Sciatic nerve (tissue), 2 donors: ENCODE measurements at regions not wholly inside any gene's neighbourhood (a gene's known extent, or its start where the extent isn't known, plus 50 kb on each side); places are given as distances from the start of the nearest gene placed in this dataset.
"Not testable (repeated sequence)": the region's sequence is repeated elsewhere in the genome, so short reads cannot be mapped to it uniquely, and the experiment has no call there.

Source experiments
- ATAC-seq: fragments of 200-7000 bp; cut with Tn5 transposase; one replicate; pipeline ENCODE4 v1.9.1; 2020; ENCODE audit warnings: mild to moderate bottlenecking, moderate library complexity
- DNase-seq: peaks from one replicate; pipeline ENCODE4 v3.0.0-alpha.2; 2020; ENCODE audit warnings: low spot score
- intact Hi-C: fragments of 100-400 bp; cut with DNase I; formaldehyde crosslinking; loops from one replicate; pipeline ENCODE4 v1.14.2; 2022
- donor health status: DM: no; HTN: no; CAD: no.
- donor health status: DM: no; HTN: no; CAD: no.

DNA sequence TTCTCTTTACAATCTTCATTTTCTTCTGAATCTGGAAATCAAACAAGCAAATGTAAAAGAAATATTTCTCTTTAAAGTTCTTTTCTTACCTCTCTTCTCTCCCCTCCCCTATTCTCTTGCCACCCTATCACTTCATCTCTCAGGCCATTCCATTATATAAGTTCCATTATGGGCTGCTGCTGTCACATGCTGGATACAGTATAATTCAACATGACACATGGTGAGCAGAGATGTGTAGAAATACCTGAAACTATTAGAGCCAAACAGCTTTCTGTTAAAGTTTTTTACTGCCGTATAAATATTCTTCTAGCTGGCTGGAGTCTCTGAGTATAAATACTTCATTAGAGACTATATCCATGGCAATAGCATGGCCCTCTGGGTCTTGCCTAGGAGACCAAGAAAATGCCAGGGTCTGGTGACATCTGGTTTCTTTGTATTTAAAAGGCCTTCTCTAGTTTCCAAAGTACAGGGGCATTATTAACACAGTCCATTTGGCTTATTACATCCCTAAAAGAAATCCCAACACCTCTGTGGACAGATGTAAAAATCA, 139.6 kb downstream of the TFAP2B start:
- ATAC-seq (no peak), DNase-seq (no peak)
- intact Hi-C loops = no loop called here

DNA sequence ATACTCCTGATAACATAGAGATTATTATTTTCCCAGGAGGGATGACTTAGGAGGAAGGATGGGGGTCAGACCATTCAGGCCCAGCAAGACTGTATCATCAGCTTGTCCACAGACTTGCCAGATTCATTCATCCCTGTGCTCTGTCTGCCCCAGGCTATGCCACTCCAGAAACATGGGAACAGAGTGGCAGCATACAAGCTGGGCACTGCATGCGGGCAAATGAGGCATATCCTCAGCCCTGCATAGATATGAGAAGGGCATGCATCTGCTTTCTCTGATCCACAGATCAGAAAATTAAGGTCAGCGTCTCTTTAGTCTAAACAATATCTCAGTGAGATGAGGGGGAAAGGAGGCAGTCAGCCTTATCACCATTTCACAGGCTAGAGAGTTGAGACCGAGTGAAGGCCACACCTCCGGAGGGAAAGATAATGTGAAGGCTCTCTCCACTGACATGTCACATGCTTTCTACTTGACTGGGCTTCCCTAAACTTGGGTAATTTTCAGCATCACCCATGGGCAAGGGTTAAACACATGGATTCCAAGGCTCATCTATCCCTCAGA, 140.5 kb downstream of the TFAP2B start:
- intact Hi-C loops = no loop called here
- no peak for ATAC-seq
- DNase-seq = no peak

DNA sequence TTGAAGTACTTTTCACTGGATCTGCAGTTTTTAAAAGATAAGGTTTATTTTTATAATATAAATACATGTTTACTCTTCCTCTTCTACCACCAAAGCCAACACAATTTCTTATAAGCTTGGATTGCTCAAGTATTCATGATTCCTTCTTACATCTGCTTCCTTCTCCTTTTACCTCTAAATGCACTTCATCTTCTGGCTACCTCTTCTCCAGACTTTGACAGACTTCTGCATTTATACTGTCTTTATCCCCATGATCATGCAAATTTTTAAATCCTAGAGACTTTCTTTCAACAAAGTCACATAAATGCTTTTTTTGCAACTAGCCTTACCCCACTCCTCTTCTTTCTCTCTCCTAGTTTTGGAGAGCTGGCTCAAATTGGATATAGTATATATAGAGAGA, 142.9 kb downstream of the TFAP2B start:
- intact Hi-C loops = no loop called here
- ATAC-seq = no peak
- no peak for DNase-seq

DNA sequence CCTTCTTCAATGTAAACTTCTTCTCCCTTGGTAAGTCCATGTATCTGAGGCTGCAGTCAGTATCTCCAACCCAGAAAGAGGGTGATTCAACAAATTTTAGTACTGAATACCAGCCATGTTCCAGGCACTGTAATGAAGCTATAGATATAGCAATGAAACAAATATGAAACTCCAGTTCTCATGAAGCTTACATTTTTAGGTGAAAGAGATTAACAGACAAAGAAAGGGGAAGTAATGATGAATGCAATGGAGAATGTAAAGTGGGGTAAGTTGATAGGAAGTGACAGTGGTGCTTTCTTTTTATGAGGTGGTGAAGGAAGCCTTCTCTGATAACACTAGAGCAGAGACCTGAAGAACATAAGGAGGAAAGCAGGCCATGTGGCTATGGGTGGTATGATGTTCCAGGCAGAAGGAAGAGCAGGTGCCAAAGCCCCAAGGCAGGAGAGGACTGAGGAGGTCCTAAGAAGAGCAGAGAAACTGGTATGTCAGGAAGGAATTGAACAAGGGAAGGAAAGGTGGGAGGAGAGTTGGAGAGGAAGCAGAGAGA, 143.6 kb downstream of the TFAP2B start:
- DNase-seq (no peak), ATAC-seq (no peak)
- intact Hi-C loops = no loop called here

DNA sequence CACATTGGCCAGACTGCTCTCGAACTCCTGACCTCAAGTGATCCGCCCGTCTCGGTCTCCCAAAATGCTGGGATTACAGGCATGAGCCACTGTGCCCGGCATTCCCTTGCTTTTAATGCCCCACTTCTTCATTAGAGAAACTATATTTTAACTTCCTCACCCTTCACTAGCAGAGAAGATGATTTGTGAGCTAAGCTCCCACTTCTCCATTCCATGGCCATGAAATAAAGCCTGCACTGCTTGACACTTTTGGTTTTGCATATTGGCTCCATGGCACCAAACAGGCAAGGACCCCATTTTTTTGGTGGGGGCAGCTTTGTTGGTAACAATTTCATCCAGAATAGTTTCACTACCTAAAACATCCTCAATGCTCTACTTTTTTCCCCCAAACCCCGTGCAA, 145.3 kb downstream of the TFAP2B start:
- intact Hi-C loops = no loop called here
- DNase-seq = no peak
- no peak for ATAC-seq

DNA sequence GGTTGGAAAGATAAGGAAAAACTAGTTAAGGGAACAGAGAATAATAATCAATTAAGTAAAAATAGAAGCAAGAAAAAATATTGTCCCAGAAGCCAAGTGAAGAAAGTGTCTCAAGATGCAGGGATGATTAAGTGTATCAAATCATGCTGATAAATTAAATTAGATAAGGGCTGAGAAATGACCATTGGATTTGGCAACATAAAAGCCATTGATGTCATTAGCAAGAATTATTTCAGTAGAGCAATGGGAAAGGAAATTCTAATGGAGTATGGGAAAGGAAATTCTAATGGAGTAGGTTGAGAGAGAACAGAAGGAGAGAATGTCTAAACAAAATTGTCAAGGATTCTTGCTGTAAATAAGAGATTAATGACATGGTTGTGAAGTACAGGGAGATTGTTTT, 146.8 kb downstream of the TFAP2B start:
- DNase-seq (no peak), ATAC-seq (no peak)
- intact Hi-C loops = no loop called here

DNA sequence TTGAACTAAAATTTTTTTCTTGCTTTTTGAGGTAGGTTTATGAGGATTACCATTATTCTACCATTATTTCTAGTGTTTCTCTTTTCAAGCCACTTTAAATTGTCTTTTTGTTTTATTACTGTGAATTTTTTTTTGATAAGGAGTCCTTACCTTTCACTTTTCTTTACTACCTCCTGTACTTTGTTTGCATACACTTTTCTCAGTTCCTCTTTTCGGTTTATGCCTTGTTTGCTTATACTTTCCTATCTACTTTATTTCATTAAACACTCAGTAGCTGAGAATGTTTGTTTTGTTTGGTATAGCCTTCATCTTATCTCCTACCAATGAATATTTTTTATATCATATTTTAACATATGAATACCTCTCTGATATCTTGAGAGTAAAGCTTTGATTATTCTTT, 147.9 kb downstream of the TFAP2B start:
- DNase-seq (no peak), ATAC-seq (no peak)
- intact Hi-C loops = no loop called here

DNA sequence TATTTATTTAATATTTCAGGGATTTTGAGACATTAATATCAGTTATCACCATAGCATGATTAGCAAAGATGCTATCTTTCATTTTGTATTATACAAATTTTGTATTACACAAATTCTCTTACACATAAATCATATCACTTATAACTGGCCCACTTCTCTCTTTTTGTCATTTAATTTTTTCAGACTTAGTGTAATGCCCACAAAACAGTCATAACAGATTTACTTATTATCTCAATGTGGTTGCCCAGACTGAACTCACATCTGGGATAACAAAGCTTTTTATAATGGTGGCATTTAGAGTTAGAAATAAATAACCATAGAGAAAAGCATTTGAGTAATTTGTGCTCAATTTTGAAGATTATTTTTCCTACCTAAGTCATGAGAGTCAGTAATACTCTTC, 148.3 kb downstream of the TFAP2B start:
- DNase-seq (no peak), ATAC-seq (no peak)
- intact Hi-C loops = no loop called here

DNA sequence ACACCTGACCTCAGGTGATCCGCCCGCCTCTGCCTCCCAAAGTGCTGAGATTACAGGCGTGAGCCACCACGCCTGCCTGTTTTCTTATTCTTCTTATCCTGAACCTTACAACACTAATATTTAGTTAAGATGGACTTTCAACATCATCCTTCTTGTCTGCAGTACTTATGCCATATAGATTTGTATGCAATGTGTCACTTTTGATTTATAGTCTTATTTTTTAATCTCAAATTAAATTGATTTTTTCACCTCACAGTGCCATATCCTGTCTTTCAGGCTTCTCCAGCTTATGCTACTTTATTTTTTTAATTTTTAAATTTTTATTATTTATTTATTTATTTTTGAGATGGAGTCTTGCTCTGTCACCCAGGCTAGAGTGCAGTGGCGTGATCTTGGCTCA, 149.6 kb downstream of the TFAP2B start:
- DNase-seq, ATAC-seq, intact Hi-C loops: not testable (repeated sequence)

DNA sequence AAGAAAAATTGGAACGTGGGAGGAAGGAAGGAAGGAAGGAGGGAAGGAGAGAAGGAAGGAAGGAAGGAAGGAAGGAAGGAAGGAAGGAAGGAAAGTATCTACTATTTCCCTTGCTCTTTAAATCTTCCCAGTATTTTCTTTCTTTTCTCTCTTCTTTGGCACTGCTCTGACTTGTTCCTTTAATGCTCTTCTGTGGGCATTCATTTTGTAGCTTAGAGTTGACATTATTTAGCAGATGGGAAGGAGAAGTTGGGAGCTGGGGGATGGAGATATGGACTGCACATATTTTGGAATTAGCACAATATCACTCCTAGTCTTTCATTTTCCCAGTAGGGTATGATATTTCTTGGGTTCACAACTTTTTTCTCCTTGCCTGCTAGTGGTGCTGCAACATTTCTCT, 152.2 kb downstream of the TFAP2B start:
- ATAC-seq (no peak), DNase-seq (no peak)
- intact Hi-C loops = no loop called here

DNA sequence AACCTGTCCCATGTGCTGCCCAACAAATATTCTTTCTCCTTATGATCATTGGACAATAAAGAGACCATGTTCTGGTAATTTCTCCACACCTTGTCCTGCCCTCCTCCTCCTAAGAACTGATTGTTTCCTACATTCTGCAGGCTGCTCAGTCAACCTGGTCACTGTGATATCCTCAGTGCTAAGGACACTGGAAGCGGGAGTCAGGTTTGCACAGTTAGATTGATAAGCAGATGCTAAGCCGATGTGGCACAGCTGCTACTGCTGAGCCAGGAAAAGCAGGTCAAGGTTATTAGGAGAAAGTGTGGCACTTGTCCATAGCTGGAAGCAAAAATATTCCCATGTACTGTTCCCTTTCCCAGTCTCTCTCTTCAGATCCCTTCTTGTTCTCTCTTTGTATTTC, 154.8 kb downstream of the TFAP2B start:
- no peak for ATAC-seq
- intact Hi-C loops = no loop called here
- no peak for DNase-seq

DNA sequence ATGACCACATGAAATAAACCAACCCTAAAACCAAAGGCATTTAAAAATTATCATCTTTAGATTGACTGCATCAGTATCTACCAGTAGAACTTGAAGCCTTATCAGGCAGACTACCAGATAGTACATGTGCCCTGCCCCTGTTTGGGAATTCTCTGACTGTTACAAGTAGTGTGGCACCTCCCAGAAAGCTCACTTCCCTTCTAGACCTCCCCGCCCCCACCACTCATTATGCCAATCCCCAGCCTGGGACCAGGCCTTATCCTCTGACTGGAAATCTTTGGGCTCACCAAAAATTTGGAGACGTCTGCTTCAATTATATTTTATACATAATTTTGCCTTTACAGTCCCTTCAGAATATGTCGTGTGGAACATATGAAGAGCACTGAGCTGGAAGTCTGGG, 155.6 kb downstream of the TFAP2B start:
- intact Hi-C loops = no loop called here
- ATAC-seq (no peak), DNase-seq (no peak)

DNA sequence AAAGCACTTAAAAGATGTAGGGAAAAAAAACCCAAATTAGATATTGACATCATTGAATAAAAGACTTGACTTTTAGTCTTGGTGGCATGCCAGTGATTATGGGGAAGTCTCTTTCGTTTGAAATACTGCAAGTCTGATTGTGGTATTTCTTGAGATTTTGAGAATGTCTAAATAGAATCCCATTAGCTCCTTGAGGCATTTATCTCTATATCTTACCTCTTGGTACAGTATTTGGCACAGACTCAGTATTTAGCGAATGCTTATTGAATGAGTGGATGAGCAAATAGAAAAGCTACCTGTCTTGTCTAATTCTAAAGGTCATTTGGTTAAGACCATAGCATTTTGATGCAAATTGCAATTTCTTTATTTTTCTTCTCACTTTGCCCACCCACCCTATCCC, 156.5 kb downstream of the TFAP2B start:
- intact Hi-C loops = no loop called here
- ATAC-seq (no peak), DNase-seq (no peak)

DNA sequence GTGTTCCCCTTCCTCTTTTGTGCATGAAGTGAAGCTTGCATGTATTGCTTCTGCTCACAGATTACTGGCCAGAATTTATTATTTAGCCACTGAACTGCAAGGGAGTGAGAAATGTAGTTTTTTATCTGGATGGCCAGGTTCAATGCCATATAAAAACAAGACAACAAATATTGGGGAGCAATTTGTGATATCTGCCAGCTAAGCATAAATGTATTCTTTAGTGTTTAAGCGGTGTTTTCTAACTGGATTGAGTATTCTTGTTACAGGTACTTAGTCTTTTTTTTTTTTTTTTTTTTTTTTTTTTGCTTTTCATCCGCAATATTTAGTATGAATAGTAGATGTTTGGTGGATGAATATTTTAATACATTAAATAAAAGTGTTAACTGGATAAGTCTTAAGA, 158.2 kb downstream of the TFAP2B start:
- ATAC-seq = no peak
- intact Hi-C loops = no loop called here
- DNase-seq = no peak

DNA sequence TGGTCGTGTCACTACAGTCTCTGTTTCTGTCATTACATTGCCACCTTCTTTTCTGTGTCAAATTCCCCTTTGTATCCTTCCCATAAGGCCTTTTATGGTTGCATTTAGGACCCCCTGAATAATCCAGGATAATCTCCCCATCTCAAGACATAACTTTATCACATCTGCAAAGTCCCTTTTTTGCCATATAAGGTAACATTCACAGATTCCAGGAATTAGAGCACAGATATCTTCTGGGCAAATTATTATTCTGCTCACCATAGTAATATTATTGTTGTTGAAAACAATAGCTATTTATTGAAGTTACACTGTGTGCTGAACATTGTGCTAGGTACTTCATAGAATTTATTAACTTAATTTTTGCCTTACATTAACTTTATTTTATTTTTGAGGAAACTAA, 159.1 kb downstream of the TFAP2B start:
- intact Hi-C loops = no loop called here
- DNase-seq = no peak
- no peak for ATAC-seq

DNA sequence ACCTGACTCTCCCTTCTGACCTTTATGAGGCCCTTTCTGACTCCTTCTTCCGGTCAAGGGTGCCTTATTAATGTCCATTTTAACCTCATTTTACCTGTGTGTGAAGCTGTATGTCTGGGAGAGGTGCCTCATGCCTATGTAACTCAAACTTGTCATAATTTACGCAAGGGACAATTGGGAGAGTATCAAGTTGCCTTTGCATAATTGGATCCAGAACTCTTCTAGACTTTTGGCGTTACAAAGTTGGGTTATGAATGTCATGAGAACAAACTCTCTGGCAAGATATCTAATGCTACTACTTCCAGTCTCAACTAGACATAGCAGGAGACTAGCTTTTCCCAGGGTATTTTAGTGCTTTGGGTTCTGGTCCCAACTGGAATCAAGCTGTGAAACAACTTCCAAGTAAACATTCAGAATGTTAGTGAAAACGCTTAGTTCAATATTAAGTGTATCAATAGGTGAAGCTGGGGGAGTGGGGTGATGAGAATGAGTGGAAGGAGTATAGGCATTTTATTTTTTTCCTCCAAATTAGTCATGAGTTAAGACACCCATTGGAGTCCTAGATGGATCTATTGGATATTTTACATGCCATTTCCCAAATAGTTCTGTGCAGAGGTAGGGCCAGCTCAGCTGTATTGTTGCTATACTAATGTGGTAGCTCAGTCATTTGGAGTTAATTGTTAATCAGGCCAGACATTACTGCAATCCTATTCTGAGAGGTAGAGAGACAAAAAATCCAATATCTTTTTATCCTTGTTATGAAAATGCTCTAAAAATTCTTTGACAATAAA, 159.9 kb downstream of the TFAP2B start:
- ATAC-seq (peak; percentile 49), DNase-seq (no peak)
- intact Hi-C loops = no loop called here

DNA sequence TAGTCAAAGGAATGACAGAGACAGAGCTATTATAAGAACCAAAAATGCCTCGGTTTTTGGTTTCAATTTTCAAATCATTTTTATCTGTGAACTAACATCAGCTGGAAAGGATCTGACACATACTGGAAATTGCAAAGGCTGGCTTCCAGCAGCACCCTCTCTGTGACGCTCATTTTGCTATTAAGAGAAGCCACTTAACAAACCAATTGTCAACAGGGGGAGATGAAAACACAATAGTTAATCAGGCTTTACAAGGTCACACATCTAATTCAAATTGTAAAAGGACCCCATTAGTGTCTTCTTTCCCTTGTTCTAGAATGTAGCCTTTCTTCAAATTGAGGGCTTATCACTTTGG, 160.5 kb downstream of the TFAP2B start:
- DNase-seq (no peak), ATAC-seq (no peak)
- intact Hi-C loops = no loop called here

DNA sequence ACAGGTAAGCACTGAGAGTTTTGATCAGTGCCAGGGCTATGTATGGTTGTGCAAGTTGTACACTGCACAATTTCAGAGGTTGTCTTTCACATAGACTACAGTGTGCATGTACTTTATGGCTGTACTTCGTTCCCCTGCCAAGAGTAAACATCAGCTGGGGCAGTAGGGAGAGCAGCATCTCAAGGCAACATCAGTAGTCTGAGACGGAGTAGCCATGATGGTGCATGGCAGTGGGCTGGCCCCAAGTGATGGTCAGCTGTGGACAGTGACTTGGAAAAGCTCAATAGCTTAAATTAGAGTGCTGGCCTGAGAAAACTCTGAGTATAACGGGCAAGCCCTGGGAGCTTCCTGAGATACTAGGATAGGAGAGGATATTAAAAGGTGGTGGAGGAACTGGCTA, 165.5 kb downstream of the TFAP2B start:
- no peak for ATAC-seq
- intact Hi-C loops = no loop called here
- no peak for DNase-seq

DNA sequence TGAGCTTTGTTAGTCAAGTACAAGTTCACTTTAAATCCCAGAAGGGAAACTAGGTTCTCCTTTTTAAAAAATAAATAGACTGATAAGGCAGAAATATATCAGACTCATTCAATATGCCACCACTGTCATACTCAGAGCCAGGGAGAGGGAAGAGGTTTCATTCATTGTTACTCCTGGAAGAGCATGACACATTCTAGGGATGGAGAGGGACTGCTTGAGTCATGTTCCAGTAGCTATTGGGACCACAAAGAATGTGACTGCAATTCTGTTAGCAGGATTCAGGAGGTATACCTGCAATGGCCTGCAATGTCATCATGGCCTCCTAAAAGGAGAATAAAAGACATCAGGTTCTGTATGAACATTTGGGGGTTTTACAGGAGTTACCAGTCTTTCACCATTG, 167.6 kb downstream of the TFAP2B start:
- intact Hi-C loops = no loop called here
- DNase-seq (no peak), ATAC-seq (no peak)

DNA sequence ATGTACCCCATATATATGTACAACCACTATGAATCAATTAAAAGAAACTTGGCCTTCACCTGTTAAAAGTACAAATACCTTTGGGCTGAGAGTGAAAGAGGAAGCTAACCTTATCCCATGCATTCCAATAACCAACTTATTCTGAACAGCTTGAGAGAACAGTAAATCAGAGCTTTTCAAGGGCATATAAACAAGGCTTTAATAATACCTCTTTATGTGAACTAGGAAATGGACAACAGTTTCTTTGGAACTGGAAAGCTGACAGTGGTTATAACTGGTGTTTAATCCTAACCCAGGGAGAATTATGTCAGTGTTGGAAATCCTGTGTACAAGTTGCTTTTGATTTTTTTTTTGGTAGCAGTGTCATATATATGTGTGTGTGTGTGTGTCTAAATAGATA, 170.5 kb downstream of the TFAP2B start:
- peak; percentile 55 for ATAC-seq
- DNase-seq = no peak
- intact Hi-C loops = no loop called here
